HEK293T (cell line): ENCODE measurements at regions not wholly inside any gene's neighbourhood (a gene's known extent, or its start where the extent isn't known, plus 50 kb on each side); places are given as distances from the start of the nearest gene placed in this dataset.

Source experiments
- ELF4 ChIP-seq: fragments of 450-650 bp; IDR thresholded peaks from 2 replicates; pipeline ENCODE4 v1.6.1; 2017; ENCODE audit warnings: antibody characterized with exemption
- SP1 ChIP-seq: fragments of 450-650 bp; IDR thresholded peaks from 2 replicates; pipeline ENCODE4 v1.6.1; 2017

- TF ChIP-seq SP1 (no peak), ELF4 (no peak)
Measured at GRCh38 chr22:22799561-22799960, 88.1 kb upstream of the IGLL5 start.
